GM23248 (cell line): ENCODE measurements at regions not wholly inside any gene's neighbourhood (a gene's known extent, or its start where the extent isn't known, plus 50 kb on each side); places are given as distances from the start of the nearest gene placed in this dataset.

Experiments used
- EZH2 ChIP-seq: fragments of 200-600 bp; sonication (generic); IDR thresholded peaks from 2 replicates; pipeline ENCODE4 v1.6.1; 2018; ENCODE audit warnings: antibody characterized with exemption, mild to moderate bottlenecking; ENCODE audit not compliant: insufficient read depth, poor library complexity, severe bottlenecking
- EZH2phosphoT487 ChIP-seq: fragments of 200-600 bp; sonication (generic); IDR thresholded peaks from 2 replicates; pipeline ENCODE4 v1.6.1; 2018; ENCODE audit warnings: antibody characterized with exemption, moderate library complexity, mild to moderate bottlenecking, low read depth; ENCODE audit not compliant: insufficient read depth

DNA sequence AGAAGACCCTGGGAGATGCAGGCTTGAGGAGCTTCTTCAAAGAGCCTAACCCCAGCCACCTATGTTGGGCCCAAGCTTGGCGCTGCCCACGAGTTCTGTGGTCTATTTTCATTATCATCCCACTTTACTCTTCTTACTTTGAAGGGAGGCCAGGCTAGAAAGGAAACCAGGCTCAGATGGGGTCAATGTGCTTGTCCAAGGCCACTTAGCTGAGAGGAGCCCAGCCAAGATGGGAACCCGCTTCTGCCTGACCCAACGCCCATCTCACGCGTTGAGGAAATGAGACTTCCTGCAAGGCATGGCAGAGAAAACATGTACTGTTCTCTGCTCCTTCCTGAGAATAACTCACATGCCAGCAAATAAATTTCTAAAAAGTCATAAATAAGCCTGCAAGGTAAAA, 486.3 kb upstream of the PROK2 start:
- no peak for TF ChIP-seq EZH2
- TF ChIP-seq EZH2phosphoT487, result no peak
